Spleen (tissue), 7 donors: ENCODE measurements at regions not wholly inside any gene's neighbourhood (a gene's known extent, or its start where the extent isn't known, plus 50 kb on each side); places are given as distances from the start of the nearest gene placed in this dataset.

Experiments used
- POLR2A ChIP-seq, 3 donors: fragments of 450-650 bp; IDR thresholded peaks; one replicate each; pipeline ENCODE4 v1.5.1; 2017; ENCODE audit warnings: antibody characterized with exemption in 3 of 3, mild to moderate bottlenecking in 1 of 3
- TF ChIP-seq, protein P1 (sequence below), 11 experiments: fragments of 200-600 bp in 7 of 11; fragments of 450-650 bp in 4 of 11; sonication (generic) in 4 of 11; IDR thresholded peaks in 8 of 11; conservative IDR thresholded peaks in 3 of 11; 1 replicate in 7 of 11; 2 replicates in 4 of 11; pipeline versions ENCODE4 v1.4.0 to v1.8.0; 2016 to 2021; ENCODE audit warnings: antibody characterized with exemption in 11 of 11, inconsistent platforms in 4 of 11, mild to moderate bottlenecking in 1 of 11
- donor health status: DM: no; HTN: no; CAD: no; lungs with moderate emphysema.
- donor health status: DM: no; HTN: no; CAD: no.
- donor health status: DM: no; HTN: no; CAD: no.

DNA sequence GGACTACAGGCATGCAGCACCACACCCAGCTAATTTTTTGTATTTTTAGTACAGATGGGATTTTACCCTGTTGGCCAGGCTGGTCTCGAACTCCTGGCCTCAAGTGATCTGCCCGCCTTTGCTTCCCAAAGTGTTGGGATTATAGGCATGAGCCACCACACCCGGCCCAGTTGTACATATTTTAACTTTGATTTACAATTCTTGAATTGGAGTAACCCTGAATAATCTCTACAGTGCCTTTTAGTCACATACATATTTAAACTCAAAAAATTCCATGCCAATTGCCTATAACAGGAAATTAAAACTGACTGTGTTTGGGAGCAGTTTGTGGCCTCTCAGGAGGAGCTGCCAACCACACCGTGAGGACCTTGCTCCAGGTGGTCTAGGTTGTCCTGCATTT is 199.8 kb upstream of the PDE10A start:
- TF ChIP-seq POLR2A (IDR thresholded peaks at IDR 0.05): no peak
- TF ChIP-seq, protein P1, sequence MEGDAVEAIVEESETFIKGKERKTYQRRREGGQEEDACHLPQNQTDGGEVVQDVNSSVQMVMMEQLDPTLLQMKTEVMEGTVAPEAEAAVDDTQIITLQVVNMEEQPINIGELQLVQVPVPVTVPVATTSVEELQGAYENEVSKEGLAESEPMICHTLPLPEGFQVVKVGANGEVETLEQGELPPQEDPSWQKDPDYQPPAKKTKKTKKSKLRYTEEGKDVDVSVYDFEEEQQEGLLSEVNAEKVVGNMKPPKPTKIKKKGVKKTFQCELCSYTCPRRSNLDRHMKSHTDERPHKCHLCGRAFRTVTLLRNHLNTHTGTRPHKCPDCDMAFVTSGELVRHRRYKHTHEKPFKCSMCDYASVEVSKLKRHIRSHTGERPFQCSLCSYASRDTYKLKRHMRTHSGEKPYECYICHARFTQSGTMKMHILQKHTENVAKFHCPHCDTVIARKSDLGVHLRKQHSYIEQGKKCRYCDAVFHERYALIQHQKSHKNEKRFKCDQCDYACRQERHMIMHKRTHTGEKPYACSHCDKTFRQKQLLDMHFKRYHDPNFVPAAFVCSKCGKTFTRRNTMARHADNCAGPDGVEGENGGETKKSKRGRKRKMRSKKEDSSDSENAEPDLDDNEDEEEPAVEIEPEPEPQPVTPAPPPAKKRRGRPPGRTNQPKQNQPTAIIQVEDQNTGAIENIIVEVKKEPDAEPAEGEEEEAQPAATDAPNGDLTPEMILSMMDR (IDR thresholded peaks at IDR 0.05 in 8 of 11, conservative IDR thresholded peaks at IDR 0.05 in 3 of 11): no peak
